T-cell (primary cell): ENCODE measurements at regions not wholly inside any gene's neighbourhood (a gene's known extent, or its start where the extent isn't known, plus 50 kb on each side); places are given as distances from the start of the nearest gene placed in this dataset.

Experiments
- ATAC-seq, 4 experiments: fragments of 200-7000 bp in 3 of 4; fragments of 150-1000 bp in 1 of 4; cut with Tn5 transposase; replicated peaks in 1 of 4; 1 replicate in 3 of 4; 2 replicates in 1 of 4; pipeline ENCODE4 v1.10.0; 2021; ENCODE audit warnings: moderate library complexity in 3 of 4, mild to moderate bottlenecking in 2 of 4, moderate number of reproducible peaks in 1 of 4
- CTCF ChIA-PET, 2 donors: fragments of 300-600 bp; sonication (Branson Sonifier 250); formaldehyde crosslinking; loops; one replicate each; lab custom pipeline; 2022; ENCODE audit warnings: antibody characterized with exemption in 2 of 2; lab: Charles Lee
- POLR2A ChIA-PET, 2 donors: fragments of 300-600 bp; sonication (Branson Sonifier 250); formaldehyde crosslinking; loops; one replicate each; lab custom pipeline; 2022; ENCODE audit warnings: antibody characterized with exemption in 2 of 2; lab: Charles Lee
- DNase-seq, 35 experiments: peaks; one replicate each; pipeline versions ENCODE4 v3.0.0 to v3.0.0-alpha.2; 2013 to 2023
- H3K27ac ChIP-seq: one replicate; pipeline ENCODE4 v1.5.1; 2013; ENCODE audit warnings: low read length
- H3K27me3 ChIP-seq, 2 experiments: replicated peaks in 1 of 2; 1 replicate in 1 of 2; 2 replicates in 1 of 2; pipeline versions ENCODE4 v1.6.1 to v1.7.0; 2013; ENCODE audit warnings: low read length in 1 of 2, mixed read lengths in 1 of 2; ENCODE audit not compliant: control insufficient read depth in 2 of 2, insufficient read depth in 2 of 2; ENCODE audit errors: extremely low read depth in 1 of 2
- H3K36me3 ChIP-seq, 2 donors: 1 replicate in 1 of 2; 2 replicates in 1 of 2; pipeline versions ENCODE4 v1.6.1 to v1.7.0; 2013; ENCODE audit warnings: low read length in 1 of 2; ENCODE audit not compliant: control insufficient read depth in 2 of 2, insufficient read depth in 1 of 2; ENCODE audit errors: extremely low read depth in 1 of 2
- H3K4me1 ChIP-seq, 2 experiments: 1 replicate in 1 of 2; 2 replicates in 1 of 2; pipeline versions ENCODE4 v1.6.1 to v1.7.0; 2013; ENCODE audit warnings: low read length in 2 of 2, mixed read lengths in 1 of 2; ENCODE audit not compliant: insufficient read depth in 2 of 2, control insufficient read depth in 1 of 2; ENCODE audit errors: extremely low read depth in 1 of 2
- H3K4me3 ChIP-seq, 2 donors: 1 replicate in 1 of 2; 2 replicates in 1 of 2; pipeline versions ENCODE4 v1.5.1 to v1.7.0; 2013; ENCODE audit warnings: mild to moderate bottlenecking in 2 of 2, low read length in 1 of 2, moderate library complexity in 1 of 2; ENCODE audit not compliant: control insufficient read depth in 1 of 2; ENCODE audit errors: extremely low read depth in 1 of 2
- H3K9me3 ChIP-seq: 2 replicates; pipeline ENCODE4 v1.7.0; 2013
- H3K27ac Mint-ChIP-seq, 2 donors: one replicate each; pipeline ENCODE4 v1.8.0; 2020 to 2021; ENCODE audit warnings: mild to moderate bottlenecking in 2 of 2, mixed read lengths in 2 of 2
- H3K27me3 Mint-ChIP-seq, 2 donors: one replicate each; pipeline ENCODE4 v1.8.0; 2021 to 2022; ENCODE audit warnings: mixed read lengths in 2 of 2
- H3K36me3 Mint-ChIP-seq: one replicate; pipeline ENCODE4 v1.8.0; 2021; ENCODE audit warnings: mixed read lengths
- H3K4me1 Mint-ChIP-seq, 3 donors: one replicate each; pipeline ENCODE4 v1.8.0; 2020 to 2022; ENCODE audit warnings: mixed read lengths in 3 of 3, mild to moderate bottlenecking in 1 of 3
- H3K4me3 Mint-ChIP-seq, 3 donors: one replicate each; pipeline ENCODE4 v1.8.0; 2020 to 2022; ENCODE audit warnings: mild to moderate bottlenecking in 3 of 3, mixed read lengths in 3 of 3, moderate library complexity in 3 of 3
- H3K9me3 Mint-ChIP-seq, 3 donors: one replicate each; pipeline ENCODE4 v1.8.0; 2020 to 2022; ENCODE audit warnings: mixed read lengths in 3 of 3
- WGBS: methylation state at CpG from one replicate; pipeline ENCODE4 v1.1.5; 2013; ENCODE audit warnings: missing lambda C conversion rate; ENCODE audit not compliant: insufficient coverage; 5-methylcytosine and 5-hydroxymethylcytosine counted together

- Histone ChIP-seq H3K36me3 (no peaks in the 10 kb centered on the region), H3K27ac (no peak overlapping the region), H3K27me3 (peaks cover 0 to 25% of the 10 kb centered on the region in 2 experiments), H3K4me3 (no peak overlapping the region), H3K4me1 (no peaks in the 10 kb centered on the region), H3K9me3 (no peaks in the 10 kb centered on the region)
- POLR2A ChIA-PET, result no interaction called here
- H3K4me3 Mint-ChIP-seq, result no peak overlapping the region
- peaks cover 0 to 3% (median 0%) of the 10 kb centered on the region in 3 donors for H3K9me3 Mint-ChIP-seq
- H3K27ac Mint-ChIP-seq, result no peak overlapping the region
- DNase-seq (no peak), ATAC-seq (no peak)
- H3K4me1 Mint-ChIP-seq, result no peaks in the 10 kb centered on the region
- 100% methylated on average over 1 of the region's 1 CpG for WGBS
- no peaks in the 10 kb centered on the region for H3K36me3 Mint-ChIP-seq
- CTCF ChIA-PET, result no interaction called here
- peaks cover 24 to 28% of the 10 kb centered on the region in 2 donors for H3K27me3 Mint-ChIP-seq
Observed at GRCh38 chr11:45477588-45477987, 187.8 kb downstream of the CHST1 start.

- Histone ChIP-seq H3K4me3 (no peak overlapping the region), H3K9me3 (no peaks in the 10 kb centered on the region), H3K27me3 (peaks cover 0 to 15% of the 10 kb centered on the region in 2 experiments), H3K36me3 (no peaks in the 10 kb centered on the region), H3K27ac (no peak overlapping the region), H3K4me1 (no peaks in the 10 kb centered on the region)
- Mint-ChIP-seq H3K4me3 (no peak overlapping the region), H3K4me1 (no peaks in the 10 kb centered on the region), H3K27me3 (peaks cover 14 to 15% of the 10 kb centered on the region in 2 donors), H3K27ac (no peak overlapping the region), H3K36me3 (no peaks in the 10 kb centered on the region), H3K9me3 (peaks cover 0 to 3% (median 0%) of the 10 kb centered on the region in 3 donors)
- CTCF ChIA-PET, result no interaction called here
- ATAC-seq (no peak), DNase-seq (no peak)
- 67% methylated on average over 1 of the region's 2 CpGs for WGBS
- POLR2A ChIA-PET, result no interaction called here
Observed at GRCh38 chr11:45476126-45476525, 189.3 kb downstream of the CHST1 start.

GRCh38 chr11:45475173-45475572 lies 189.0 kb upstream of the SYT13 start:
- ChIA-PET POLR2A (no interaction called here), CTCF (no interaction called here)
- Histone ChIP-seq H3K36me3 (no peaks in the 10 kb centered on the region), H3K27me3 (peaks cover 0 to 15% of the 10 kb centered on the region in 2 experiments), H3K4me3 (no peak overlapping the region), H3K27ac (no peak overlapping the region), H3K4me1 (no peaks in the 10 kb centered on the region), H3K9me3 (no peaks in the 10 kb centered on the region)
- Mint-ChIP-seq H3K4me1 (no peaks in the 10 kb centered on the region), H3K4me3 (no peak overlapping the region), H3K27ac (no peak overlapping the region), H3K27me3 (peaks cover 11% of the 10 kb centered on the region in 2 donors), H3K9me3 (peaks cover 0 to 3% (median 0%) of the 10 kb centered on the region in 3 donors), H3K36me3 (no peaks in the 10 kb centered on the region)
- WGBS, result 53% methylated on average over 2 of the region's 2 CpGs
- DNase-seq, result no peak
- no peak for ATAC-seq

GRCh38 chr11:45473341-45473895 lies 187.3 kb upstream of the SYT13 start:
- H3K36me3 ChIP-seq, result no peaks in the 10 kb centered on the region
- Mint-ChIP-seq H3K27me3 (peaks cover 6% of the 10 kb centered on the region in 2 donors), H3K9me3 (peaks cover 0 to 3% (median 0%) of the 10 kb centered on the region in 3 donors), H3K36me3 (no peaks in the 10 kb centered on the region), H3K27ac (no peak overlapping the region), H3K4me1 (no peaks in the 10 kb centered on the region), H3K4me3 (no peak overlapping the region)
- WGBS, result 69% methylated on average over 2 of the region's 3 CpGs
- ChIA-PET POLR2A (no interaction called here), CTCF (no interaction called here)
- H3K4me1 ChIP-seq, result no peaks in the 10 kb centered on the region
- DNase-seq (no peak), ATAC-seq (no peak)
- no peaks in the 10 kb centered on the region for H3K9me3 ChIP-seq
- no peak overlapping the region for H3K4me3 ChIP-seq
- H3K27ac ChIP-seq, result no peak overlapping the region
- H3K27me3 ChIP-seq, result peaks cover 0 to 15% of the 10 kb centered on the region in 2 experiments

GRCh38 chr11:45472716-45473317 lies 186.7 kb upstream of the SYT13 start:
- Mint-ChIP-seq H3K9me3 (peaks cover 0 to 3% (median 0%) of the 10 kb centered on the region in 3 donors), H3K27me3 (peaks cover 2 to 6% of the 10 kb centered on the region in 2 donors), H3K4me3 (no peak overlapping the region), H3K27ac (no peak overlapping the region), H3K4me1 (no peaks in the 10 kb centered on the region), H3K36me3 (no peaks in the 10 kb centered on the region)
- WGBS, result no CpG with 5 or more reads among the region's 14 CpGs
- DNase-seq, result no peak
- no peak for ATAC-seq
- ChIA-PET POLR2A (no interaction called here), CTCF (no interaction called here)
- no peak overlapping the region for H3K4me3 ChIP-seq
- peaks cover 0 to 17% of the 10 kb centered on the region in 2 experiments for H3K27me3 ChIP-seq
- H3K4me1 ChIP-seq, result no peaks in the 10 kb centered on the region
- H3K9me3 ChIP-seq, result no peaks in the 10 kb centered on the region
- H3K36me3 ChIP-seq, result no peaks in the 10 kb centered on the region
- H3K27ac ChIP-seq, result no peak overlapping the region

GRCh38 chr11:45471266-45471665 lies 185.1 kb upstream of the SYT13 start:
- H3K4me1 ChIP-seq, result no peaks in the 10 kb centered on the region
- ChIA-PET CTCF (no interaction called here), POLR2A (no interaction called here)
- Mint-ChIP-seq H3K4me1 (no peaks in the 10 kb centered on the region), H3K36me3 (no peaks in the 10 kb centered on the region), H3K27ac (no peak overlapping the region), H3K4me3 (no peak overlapping the region), H3K9me3 (no peaks in the 10 kb centered on the region), H3K27me3 (peaks cover 2 to 6% of the 10 kb centered on the region in 2 donors)
- H3K9me3 ChIP-seq, result no peaks in the 10 kb centered on the region
- H3K27me3 ChIP-seq, result peaks cover 0 to 16% of the 10 kb centered on the region in 2 experiments
- no peak overlapping the region for H3K4me3 ChIP-seq
- no peaks in the 10 kb centered on the region for H3K36me3 ChIP-seq
- no peak overlapping the region for H3K27ac ChIP-seq
- WGBS, result 83% methylated on average over 2 of the region's 4 CpGs
- DNase-seq (no peak), ATAC-seq (no peak)
